B cell (primary cell): ENCODE measurements at regions not wholly inside any gene's neighbourhood (a gene's known extent, or its start where the extent isn't known, plus 50 kb on each side); places are given as distances from the start of the nearest gene placed in this dataset.

ENCODE experiments used
- ATAC-seq: fragments of 200-7000 bp; cut with Tn5 transposase; one replicate; pipeline ENCODE4 v1.10.0; 2021; ENCODE audit warnings: low read depth, mild to moderate bottlenecking, moderate number of reproducible peaks, moderate library complexity
- CTCF ChIA-PET: fragments of 350-600 bp; sonication (Branson Sonifier 250); formaldehyde crosslinking; loops from one replicate; lab custom pipeline; 2021; ENCODE audit warnings: antibody characterized with exemption, inconsistent platforms; lab: Charles Lee
- POLR2A ChIA-PET: fragments of 350-600 bp; sonication (Branson Sonifier 250); formaldehyde crosslinking; loops from one replicate; lab custom pipeline; 2021; ENCODE audit warnings: antibody characterized with exemption; lab: Charles Lee
- DNase-seq: peaks from one replicate; pipeline ENCODE4 v3.0.0; 2013
- H2AFZ ChIP-seq: 2 replicates; pipeline ENCODE4 v1.6.1; 2012; ENCODE audit warnings: mild to moderate bottlenecking, low read depth, low read length; ENCODE audit not compliant: insufficient read depth, poor library complexity, severe bottlenecking
- H3K27ac ChIP-seq, 2 donors: 1 replicate in 1 of 2; 2 replicates in 1 of 2; pipeline ENCODE4 v1.5.1; 2012 to 2013; ENCODE audit warnings: low read length in 2 of 2, mild to moderate bottlenecking in 2 of 2, moderate library complexity in 1 of 2
- H3K27me3 ChIP-seq, 4 experiments: fragments of 200-600 bp in 1 of 4; sonication (generic) in 1 of 4; replicated peaks in 1 of 4; 1 replicate in 2 of 4; 2 replicates in 2 of 4; pipeline versions ENCODE4 v1.6.1 to v1.7.0; 2013 to 2016; ENCODE audit warnings: low read length in 3 of 4, mild to moderate bottlenecking in 2 of 4, mixed read lengths in 1 of 4, moderate library complexity in 1 of 4; ENCODE audit not compliant: insufficient read depth in 4 of 4, control insufficient read depth in 3 of 4; ENCODE audit errors: control extremely low read depth in 1 of 4
- H3K36me3 ChIP-seq, 2 experiments: replicated peaks in 1 of 2; 1 replicate in 1 of 2; 2 replicates in 1 of 2; pipeline versions ENCODE4 v1.6.1 to v1.7.1; 2013; ENCODE audit warnings: low read length in 1 of 2; ENCODE audit not compliant: insufficient read depth in 2 of 2, control insufficient read depth in 1 of 2; ENCODE audit errors: control extremely low read depth in 1 of 2, extremely low read depth in 1 of 2
- H3K4me1 ChIP-seq, 2 donors: fragments of 200-600 bp in 1 of 2; sonication (generic) in 1 of 2; 1 replicate in 1 of 2; 2 replicates in 1 of 2; pipeline versions ENCODE4 v1.5.1 to v1.6.1; 2013 to 2017; ENCODE audit warnings: low read length in 2 of 2; ENCODE audit not compliant: control insufficient read depth in 2 of 2, insufficient read depth in 2 of 2
- H3K4me2 ChIP-seq: replicated peaks from 2 replicates; pipeline ENCODE3; 2012; ENCODE audit warnings: mild to moderate bottlenecking, low read depth, low read length; ENCODE audit not compliant: poor library complexity, severe bottlenecking
- H3K4me3 ChIP-seq, 5 experiments: fragments of 200-600 bp in 1 of 5; sonication (generic) in 1 of 5; 1 replicate in 3 of 5; 2 replicates in 2 of 5; pipeline versions ENCODE4 v1.5.1 to v1.7.0; 2011 to 2016; ENCODE audit warnings: low read length in 4 of 5, mild to moderate bottlenecking in 4 of 5, low read depth in 2 of 5, control low read depth in 1 of 5, moderate library complexity in 1 of 5; ENCODE audit not compliant: insufficient read depth in 1 of 5; ENCODE audit errors: control extremely low read depth in 1 of 5, extremely low read depth in 1 of 5
- H3K79me2 ChIP-seq: fragments of 200-600 bp; sonication (generic); one replicate; pipeline ENCODE4 v1.6.0; 2016; ENCODE audit warnings: low read length; ENCODE audit not compliant: control insufficient read depth, insufficient read depth
- H3K9ac ChIP-seq: fragments of 200-600 bp; sonication (generic); 2 replicates; pipeline ENCODE4 v1.6.1; 2017; ENCODE audit warnings: mild to moderate bottlenecking, low read length, moderate library complexity
- H3K9me3 ChIP-seq, 3 donors: one replicate each; pipeline versions ENCODE4 v1.6.1 to v1.7.1; 2013; ENCODE audit warnings: low read length in 2 of 3; ENCODE audit not compliant: control insufficient read depth in 2 of 3, insufficient read depth in 1 of 3; ENCODE audit errors: control extremely low read depth in 1 of 3
- H4K20me1 ChIP-seq: 2 replicates; pipeline ENCODE4 v1.6.0; 2012; ENCODE audit warnings: mild to moderate bottlenecking, low read length; ENCODE audit not compliant: insufficient read depth, control insufficient read depth, poor library complexity, severe bottlenecking
- H3K27ac Mint-ChIP-seq: one replicate; pipeline ENCODE4 v1.8.0; 2021; ENCODE audit warnings: mixed read lengths
- H3K27me3 Mint-ChIP-seq: one replicate; pipeline ENCODE4 v1.8.0; 2021; ENCODE audit warnings: mixed read lengths
- H3K4me1 Mint-ChIP-seq: one replicate; pipeline ENCODE4 v1.8.0; 2021; ENCODE audit warnings: mixed read lengths
- H3K4me3 Mint-ChIP-seq: one replicate; pipeline ENCODE4 v1.8.0; 2021; ENCODE audit warnings: mixed read lengths
- H3K9me3 Mint-ChIP-seq: one replicate; pipeline ENCODE4 v1.8.0; 2022; ENCODE audit warnings: mixed read lengths; ENCODE audit not compliant: insufficient read depth
- CTCF ChIP-seq: fragments of 200-600 bp; IDR thresholded peaks from one replicate; pipeline ENCODE4 v1.8.0; 2022; ENCODE audit warnings: antibody characterized with exemption, mild to moderate bottlenecking
- EZH2 ChIP-seq: IDR thresholded peaks from 2 replicates; pipeline ENCODE4 v1.6.1; 2012; ENCODE audit warnings: borderline replicate concordance, low read depth, mild to moderate bottlenecking, moderate library complexity, low read length; ENCODE audit not compliant: insufficient read depth, poor library complexity, severe bottlenecking
- WGBS: methylation state at CpG from one replicate; pipeline ENCODE4 v1.1.5; 2013; ENCODE audit warnings: missing lambda C conversion rate; ENCODE audit not compliant: insufficient coverage; 5-methylcytosine and 5-hydroxymethylcytosine counted together
- intact Hi-C: fragments of 100-400 bp; cut with micrococcal nuclease; formaldehyde crosslinking; loops from one replicate; pipeline ENCODE4 v1.10.0; 2022

DNA sequence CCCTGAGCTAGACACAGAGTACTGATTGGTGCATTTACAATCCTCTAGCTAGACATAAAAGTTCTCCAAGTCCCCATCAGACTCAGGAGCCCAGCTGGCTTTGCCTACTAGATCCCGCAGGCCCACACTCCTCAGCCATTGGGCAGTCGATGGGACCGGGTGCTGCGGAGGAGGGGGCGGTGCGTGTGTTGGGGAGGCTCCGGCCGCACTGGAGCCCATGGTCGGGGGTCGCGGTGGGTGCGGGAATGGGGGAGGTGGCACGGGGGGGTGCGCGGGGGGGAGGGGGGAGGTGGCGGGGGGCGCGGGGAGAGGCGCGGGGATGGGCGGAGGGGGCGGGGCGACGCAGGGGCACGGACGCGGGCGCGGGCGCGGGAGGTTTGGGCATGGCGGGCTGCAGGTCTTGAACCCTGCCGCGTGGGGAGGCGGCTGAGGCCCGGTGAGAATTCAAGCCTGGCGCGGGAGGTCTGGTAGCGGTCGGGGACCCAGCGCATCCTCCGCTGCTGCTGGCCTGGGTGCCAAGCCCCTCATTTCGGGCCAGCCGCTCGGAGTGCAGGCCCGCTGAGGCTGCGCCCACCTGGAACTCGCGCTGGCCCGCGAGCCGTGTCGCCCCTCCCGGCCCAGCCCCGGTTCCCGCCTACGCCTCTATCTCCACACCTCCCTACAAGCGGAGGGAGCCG is 674.1 kb downstream of the SLITRK5 start:
- Histone ChIP-seq H3K4me3 (no peak overlapping the region), H3K9me3 (peaks cover 0 to 22% (median 0%) of the 10 kb centered on the region in 3 donors), H3K27me3 (no peaks in the 10 kb centered on the region), H3K9ac (no peak overlapping the region), H3K79me2 (no peaks in the 10 kb centered on the region), H3K36me3 (no peaks in the 10 kb centered on the region), H4K20me1 (no peaks in the 10 kb centered on the region), H3K4me2 (no peak overlapping the region), H3K4me1 (no peaks in the 10 kb centered on the region), H3K27ac (no peak overlapping the region), H2AFZ (no peak overlapping the region)
- 98% methylated on average over 31 of the region's 59 CpGs for WGBS
- Mint-ChIP-seq H3K9me3 (peaks cover 5% of the 10 kb centered on the region), H3K27ac (no peak overlapping the region), H3K4me3 (no peak overlapping the region), H3K4me1 (no peaks in the 10 kb centered on the region), H3K27me3 (no peaks in the 10 kb centered on the region)
- no peak for DNase-seq
- intact Hi-C loops: no loop called here
- no peak for ATAC-seq
- TF ChIP-seq EZH2: no peak
- no peak for TF ChIP-seq CTCF
- CTCF ChIA-PET: no interaction called here
- POLR2A ChIA-PET: no interaction called here

- H3K4me3 Mint-ChIP-seq: no peak overlapping the region
- no peak for ATAC-seq
- TF ChIP-seq CTCF: no peak
- H3K4me1 Mint-ChIP-seq: peaks cover 1% of the 10 kb centered on the region
- Histone ChIP-seq H3K9me3 (no peaks in the 10 kb centered on the region), H3K27ac (no peak overlapping the region), H3K4me3 (no peak overlapping the region), H3K4me1 (no peaks in the 10 kb centered on the region), H3K79me2 (no peaks in the 10 kb centered on the region), H4K20me1 (no peaks in the 10 kb centered on the region), H3K9ac (no peak overlapping the region), H3K27me3 (no peaks in the 10 kb centered on the region), H3K36me3 (no peaks in the 10 kb centered on the region), H2AFZ (no peak overlapping the region), H3K4me2 (no peak overlapping the region)
- H3K27ac Mint-ChIP-seq: no peak overlapping the region
- WGBS: 80% methylated on average over 1 of the region's 2 CpGs
- CTCF ChIA-PET: no interaction called here
- H3K27me3 Mint-ChIP-seq: no peaks in the 10 kb centered on the region
- H3K9me3 Mint-ChIP-seq: peaks cover 10% of the 10 kb centered on the region
- intact Hi-C loops: no loop called here
- no peak for DNase-seq
- POLR2A ChIA-PET: no interaction called here
Measured at GRCh38 chr13:88360761-88361160, 689.6 kb downstream of the SLITRK5 start.
